Left ventricle myocardium superior (tissue), 1 donor: ENCODE measurements at regions not wholly inside any gene's neighbourhood (a gene's known extent, or its start where the extent isn't known, plus 50 kb on each side); places are given as distances from the start of the nearest gene placed in this dataset.

Experiments
- ATAC-seq: fragments of 200-7000 bp; cut with Tn5 transposase; one replicate; pipeline ENCODE4 v1.9.1; 2020; ENCODE audit warnings: mild to moderate bottlenecking, moderate library complexity
- DNase-seq: peaks from one replicate; pipeline ENCODE4 v3.0.0-alpha.2; 2020
- intact Hi-C: fragments of 100-400 bp; cut with micrococcal nuclease; formaldehyde crosslinking; loops from one replicate; pipeline ENCODE4 v1.11.0; 2022
- donor health status: DM: no; HTN: yes; CAD: no; lungs with severe emphysema.

- ATAC-seq = no peak
- DNase-seq = no peak
- intact Hi-C loops = no loop called here
These were observed 273.6 kb downstream of the ETAA1 start for GRCh38 chr2:67670747-67671183.

DNA sequence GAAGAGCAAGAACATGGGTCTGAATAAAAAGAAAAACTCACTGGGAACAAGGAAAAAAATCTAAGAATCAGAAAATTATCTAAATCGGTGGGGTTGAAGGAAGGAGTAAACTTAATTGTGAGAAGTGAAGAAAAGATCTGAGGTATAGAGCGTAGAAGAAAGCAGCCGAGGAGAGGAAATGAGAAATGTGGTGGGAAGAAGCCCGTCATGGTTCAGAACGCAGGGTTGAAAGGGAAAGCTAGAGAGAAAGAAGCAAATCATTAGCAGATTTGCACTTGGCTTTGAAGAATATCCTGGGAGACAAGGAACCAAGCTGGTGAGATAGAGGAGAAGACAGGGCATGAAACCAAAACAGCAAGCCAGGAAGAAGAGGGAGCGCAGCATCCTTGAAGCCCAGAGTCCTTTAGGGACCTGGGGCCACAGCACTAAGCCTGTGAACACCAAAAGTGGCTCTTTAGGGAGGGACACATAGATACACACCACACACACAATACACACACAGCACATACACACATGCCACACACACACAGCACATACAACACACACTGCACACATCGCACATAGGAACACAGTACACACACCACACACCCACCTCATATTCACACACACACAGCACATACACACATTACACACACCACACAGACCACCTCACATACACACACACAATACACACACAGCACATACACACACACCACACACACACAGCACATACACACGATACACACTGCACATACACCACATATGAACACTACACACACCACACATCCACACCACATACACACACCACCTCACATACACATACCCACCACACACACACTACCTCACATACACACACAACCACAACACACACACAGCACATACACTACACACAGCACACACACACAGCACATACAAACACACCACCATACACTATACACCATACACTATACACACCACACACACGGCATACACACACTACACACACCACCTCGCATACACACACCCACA lies 274.6 kb downstream of the ETAA1 start:
- intact Hi-C loops = no loop called here
- DNase-seq = no peak
- ATAC-seq = no peak

DNA sequence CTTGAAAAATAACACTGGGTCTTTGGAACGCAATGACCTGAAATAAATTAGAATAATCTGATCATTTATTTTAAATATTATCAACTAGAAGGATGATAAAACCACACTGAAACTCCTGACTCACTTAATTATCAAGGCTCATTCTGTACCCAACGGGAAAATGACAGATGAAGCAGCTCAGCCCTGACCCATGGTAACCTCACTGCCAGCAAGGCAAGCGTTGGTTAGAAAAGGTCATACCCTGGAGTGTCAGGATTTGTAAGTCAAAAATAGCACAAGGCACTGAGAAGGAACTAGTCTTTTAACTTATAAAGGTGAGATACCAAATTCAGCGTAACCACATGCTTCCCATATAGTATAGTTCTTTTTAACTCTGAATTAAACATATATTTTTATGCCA lies 277.5 kb downstream of the ETAA1 start:
- peak; percentile 40 for DNase-seq
- ATAC-seq = peak; percentile 95
- intact Hi-C loops = no loop called here

DNA sequence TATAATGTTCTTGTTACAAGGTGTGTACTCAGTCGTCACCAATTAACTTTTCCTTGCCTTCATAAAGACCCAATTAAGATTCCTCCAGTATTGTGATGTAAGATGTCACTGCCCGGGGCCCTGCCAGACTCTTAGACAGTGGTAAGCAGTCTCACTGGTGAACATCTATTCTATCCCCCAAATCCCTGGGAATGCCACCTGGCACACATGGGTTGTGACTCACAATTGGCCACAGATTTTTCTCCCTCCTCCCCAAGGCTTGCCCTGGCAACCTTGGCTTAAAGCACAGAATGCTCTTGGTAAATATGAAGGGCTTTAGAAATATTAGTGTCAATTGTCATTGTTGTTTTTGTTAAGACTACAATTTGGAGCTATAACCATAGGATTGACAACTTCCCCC lies 287.9 kb downstream of the ETAA1 start:
- intact Hi-C loops = no loop called here
- no peak for DNase-seq
- ATAC-seq = no peak

GRCh38 chr2:67686254-67686653 lies 289.1 kb downstream of the ETAA1 start:
- intact Hi-C loops = no loop called here
- no peak for DNase-seq
- ATAC-seq = no peak

- ATAC-seq = no peak
- intact Hi-C loops = no loop called here
- no peak for DNase-seq
These were observed 292.1 kb downstream of the ETAA1 start for GRCh38 chr2:67689186-67689585.

- intact Hi-C loops = no loop called here
- ATAC-seq (no peak), DNase-seq (no peak)
These were observed 292.5 kb downstream of the ETAA1 start for GRCh38 chr2:67689651-67690050.

- ATAC-seq = no peak
- no peak for DNase-seq
- intact Hi-C loops = no loop called here
These were observed 297.3 kb downstream of the ETAA1 start for GRCh38 chr2:67694445-67694844.

DNA sequence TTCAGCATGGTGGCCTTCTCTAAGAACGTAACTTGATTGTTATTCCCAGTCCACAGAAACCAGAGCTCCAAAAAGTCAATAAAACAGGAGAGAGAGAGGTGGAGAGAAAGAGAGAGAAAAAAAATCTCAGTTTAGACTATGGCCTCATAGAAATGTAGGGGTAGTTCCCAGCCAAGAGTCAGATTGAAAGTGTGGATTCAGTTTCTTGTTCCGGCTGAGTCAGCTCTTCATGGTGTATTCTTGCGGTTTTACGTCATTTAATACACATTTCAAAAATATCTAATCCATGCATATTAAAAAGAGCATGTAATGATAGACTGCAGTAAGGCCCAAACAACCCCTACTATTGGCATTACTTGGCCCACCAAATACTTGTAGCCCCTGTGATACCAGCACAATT lies 303.9 kb downstream of the ETAA1 start:
- intact Hi-C loops = no loop called here
- ATAC-seq = no peak
- no peak for DNase-seq

DNA sequence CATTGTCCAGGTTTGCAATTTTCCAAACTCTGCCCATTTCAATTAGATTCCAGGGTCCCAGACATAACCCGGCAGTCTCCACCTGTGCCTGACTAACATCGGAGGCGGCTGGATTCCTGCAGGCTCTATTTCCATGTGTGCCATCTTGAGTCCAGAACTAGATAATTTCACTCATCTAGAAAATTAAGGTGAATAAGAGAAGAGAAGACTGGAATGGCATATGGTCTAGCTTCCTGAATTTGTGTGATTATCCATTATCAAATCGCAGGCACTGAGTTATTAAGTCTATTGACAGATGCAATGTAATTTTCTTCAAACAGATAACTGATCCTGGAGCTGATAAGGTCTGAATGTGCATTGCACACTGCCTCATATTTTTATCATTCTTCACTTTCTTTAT lies 305.2 kb downstream of the ETAA1 start:
- DNase-seq = no peak
- intact Hi-C loops = no loop called here
- no peak for ATAC-seq

GRCh38 chr2:67702937-67703336 lies 305.8 kb downstream of the ETAA1 start:
- ATAC-seq (no peak), DNase-seq (no peak)
- intact Hi-C loops = no loop called here

- intact Hi-C loops = no loop called here
- ATAC-seq (no peak), DNase-seq (no peak)
These were observed 308.9 kb downstream of the ETAA1 start for GRCh38 chr2:67706082-67706481.

GRCh38 chr2:67707896-67708295 lies 310.8 kb downstream of the ETAA1 start:
- DNase-seq = no peak
- ATAC-seq = no peak
- intact Hi-C loops = no loop called here

DNA sequence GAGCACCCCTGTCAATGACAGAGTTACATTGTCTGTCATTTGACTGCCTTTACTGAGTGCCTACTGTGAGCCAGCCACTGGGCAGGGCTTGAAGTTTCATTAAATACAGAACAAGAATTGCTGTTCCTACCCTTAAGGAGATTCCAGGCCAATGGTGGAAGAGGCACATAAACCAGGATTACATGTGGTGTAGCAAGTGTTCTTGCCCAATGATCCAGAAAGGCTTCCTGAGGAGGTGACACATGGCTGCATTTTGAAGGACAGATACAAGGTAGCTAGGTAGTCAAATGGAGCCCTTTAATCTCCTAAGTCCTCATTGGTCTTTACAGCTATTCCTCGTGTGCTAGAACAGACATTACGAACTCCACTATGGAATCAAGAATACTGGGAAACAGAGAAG lies 312.7 kb downstream of the ETAA1 start:
- no peak for ATAC-seq
- DNase-seq = no peak
- intact Hi-C loops = no loop called here

DNA sequence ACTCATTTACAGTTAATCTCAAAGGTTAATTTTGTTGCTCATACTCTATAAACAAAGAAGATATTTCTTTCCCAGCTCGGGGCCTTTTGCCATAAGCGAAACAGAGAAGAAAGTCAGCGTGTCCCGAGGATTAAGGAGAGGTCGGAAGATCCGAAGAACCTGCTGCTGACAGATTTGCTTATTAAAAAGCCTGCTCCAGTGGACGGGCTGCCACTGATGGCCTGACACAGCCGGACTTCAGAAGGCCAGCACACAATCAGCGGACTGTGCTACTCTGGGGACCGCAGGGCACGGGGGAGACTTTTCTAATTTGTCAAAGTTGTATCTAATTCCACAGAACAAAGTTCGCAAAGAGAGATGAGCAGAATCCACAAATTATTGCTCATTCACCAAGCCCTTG lies 315.4 kb downstream of the ETAA1 start:
- intact Hi-C loops = no loop called here
- ATAC-seq = no peak
- no peak for DNase-seq

DNA sequence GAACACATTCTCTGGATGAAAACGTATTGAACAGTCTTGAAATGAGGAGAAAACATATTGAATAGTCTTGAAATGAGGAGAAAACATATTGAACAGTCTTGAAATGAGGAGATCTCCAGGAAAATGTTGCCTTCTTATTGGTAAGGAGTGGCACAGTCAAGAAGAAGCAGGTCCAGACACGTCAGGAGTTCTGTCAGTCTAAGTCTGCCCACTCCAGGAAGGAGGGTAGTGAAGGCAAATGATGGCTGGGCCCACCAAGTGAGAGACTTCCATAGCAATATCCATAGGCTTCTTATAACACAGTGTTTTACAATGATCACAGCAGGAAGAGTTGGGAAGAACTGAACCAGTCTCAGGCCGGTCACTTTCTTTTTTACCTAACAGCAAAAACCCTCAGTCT lies 316.2 kb downstream of the ETAA1 start:
- DNase-seq (no peak), ATAC-seq (no peak)
- intact Hi-C loops = no loop called here

DNA sequence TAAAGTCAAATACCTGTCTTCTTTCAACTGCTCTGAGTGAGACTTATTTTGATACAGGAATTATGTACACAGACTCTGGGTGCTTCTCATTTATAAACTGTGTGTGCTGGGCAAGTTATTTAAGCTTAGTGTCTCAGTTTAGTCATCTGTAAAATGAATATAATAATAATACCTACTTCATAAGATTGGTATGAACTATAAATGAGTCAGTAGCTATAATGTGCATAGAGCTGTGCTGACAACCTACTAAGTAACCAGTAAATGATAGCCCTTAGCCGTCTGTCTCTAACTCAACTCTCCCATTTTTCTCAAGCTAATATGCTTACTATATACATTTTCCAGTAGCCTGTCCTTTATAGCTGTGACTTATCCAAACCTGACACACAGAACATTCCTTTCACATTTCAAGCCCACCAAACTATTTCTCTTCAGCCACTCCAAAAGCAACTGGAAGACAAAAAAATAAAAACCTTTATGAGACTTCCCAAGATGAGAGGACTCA lies 319.8 kb downstream of the ETAA1 start:
- intact Hi-C loops = no loop called here
- ATAC-seq (no peak), DNase-seq (no peak)

DNA sequence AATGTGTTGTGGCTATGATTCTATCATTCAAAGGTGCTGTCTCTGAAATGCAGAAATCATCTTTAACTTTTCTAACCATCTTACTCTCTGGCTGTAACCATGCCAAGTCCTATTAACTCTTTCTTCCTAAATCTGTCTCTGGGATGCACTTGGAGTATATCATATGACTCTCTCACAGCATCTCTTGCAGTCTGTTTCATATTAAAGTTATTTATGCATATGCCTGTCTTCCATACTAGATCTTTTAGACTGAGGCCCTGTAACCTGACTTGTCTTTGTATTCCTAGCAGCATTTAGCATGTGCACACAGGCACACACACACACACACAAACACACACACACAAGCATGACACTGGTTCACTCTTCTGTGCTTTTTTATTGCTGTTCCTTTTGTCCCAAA lies 320.6 kb downstream of the ETAA1 start:
- DNase-seq (no peak), ATAC-seq (no peak)
- intact Hi-C loops = no loop called here

- ATAC-seq (no peak), DNase-seq (no peak)
- intact Hi-C loops = no loop called here
These were observed 322.2 kb downstream of the ETAA1 start for GRCh38 chr2:67719351-67719750.

GRCh38 chr2:67721516-67721915 lies 324.4 kb downstream of the ETAA1 start:
- DNase-seq (no peak), ATAC-seq (no peak)
- intact Hi-C loops = no loop called here

GRCh38 chr2:67724261-67724660 lies 327.1 kb downstream of the ETAA1 start:
- intact Hi-C loops = no loop called here
- ATAC-seq (no peak), DNase-seq (no peak)
